GM18873 (cell line): ENCODE measurements at regions not wholly inside any gene's neighbourhood (a gene's known extent, or its start where the extent isn't known, plus 50 kb on each side); places are given as distances from the start of the nearest gene placed in this dataset.

Experiments used
- ATAC-seq: cut with Tn5 transposase; IDR thresholded peaks from one replicate; pipeline ENCODE4 v1.9.1; 2021; ENCODE audit warnings: mild to moderate bottlenecking, moderate library complexity, moderate number of reproducible peaks; ENCODE audit not compliant: unreplicated experiment, low FRiP score

DNA sequence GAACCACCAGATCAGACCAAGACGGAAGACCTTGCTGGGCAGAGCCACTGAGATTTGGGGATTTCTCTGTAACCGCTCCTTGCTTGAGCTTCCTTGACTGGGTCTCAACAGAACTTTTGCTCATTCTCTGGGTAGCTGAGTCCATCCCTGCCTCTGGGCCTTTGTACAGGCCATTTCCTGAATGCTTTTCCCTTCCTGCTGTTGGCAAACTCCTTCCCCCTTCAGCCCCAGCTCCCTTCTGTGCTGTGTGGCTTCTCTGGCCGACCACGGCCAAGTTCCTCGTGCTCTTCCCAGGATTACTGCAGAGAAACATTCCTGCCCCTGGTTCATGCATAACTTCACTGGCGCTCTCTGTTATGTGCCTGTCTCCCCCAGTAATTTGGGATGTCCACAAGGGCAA lies 150.5 kb upstream of the GPR26 start:
- no peak for ATAC-seq

DNA sequence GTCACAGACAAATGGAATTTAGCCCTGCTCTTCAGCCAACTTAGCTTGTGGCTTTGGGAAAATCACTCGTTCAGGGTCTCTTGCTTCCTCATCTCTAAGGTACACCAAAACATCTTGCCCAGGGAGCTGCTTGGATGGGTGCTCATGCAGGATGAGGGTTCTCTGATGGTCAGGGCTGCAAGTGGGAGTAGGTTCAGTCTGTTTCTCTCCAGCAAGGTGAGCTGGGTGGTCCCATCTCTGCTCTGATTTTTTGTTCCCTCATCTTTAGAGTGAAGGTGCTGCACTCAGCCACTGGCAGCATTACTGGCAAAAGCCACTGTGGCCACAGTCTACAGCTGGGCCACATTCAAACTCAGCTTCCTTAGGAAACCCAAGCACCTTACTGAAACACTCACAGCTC lies 149.9 kb upstream of the GPR26 start:
- no peak for ATAC-seq

DNA sequence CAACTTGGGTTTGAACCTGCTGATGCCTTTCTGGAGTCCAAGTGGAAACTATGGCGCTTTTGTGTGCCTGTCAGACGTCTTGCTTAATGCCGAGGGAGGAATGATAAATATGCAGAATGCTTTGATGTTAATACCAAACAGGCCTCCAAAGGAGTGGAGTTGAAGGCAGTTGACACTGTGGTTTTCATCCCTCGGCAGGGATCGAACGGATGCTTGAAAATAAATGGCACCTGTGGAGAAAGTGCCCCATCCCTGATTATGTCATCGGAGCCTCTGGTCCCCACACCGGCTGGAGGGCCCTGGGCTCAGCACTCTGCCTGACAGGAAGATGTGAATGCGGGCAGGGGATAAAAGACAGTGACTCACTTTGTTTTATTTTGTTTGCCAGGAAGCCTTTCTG lies 148.7 kb upstream of the GPR26 start:
- no peak for ATAC-seq

DNA sequence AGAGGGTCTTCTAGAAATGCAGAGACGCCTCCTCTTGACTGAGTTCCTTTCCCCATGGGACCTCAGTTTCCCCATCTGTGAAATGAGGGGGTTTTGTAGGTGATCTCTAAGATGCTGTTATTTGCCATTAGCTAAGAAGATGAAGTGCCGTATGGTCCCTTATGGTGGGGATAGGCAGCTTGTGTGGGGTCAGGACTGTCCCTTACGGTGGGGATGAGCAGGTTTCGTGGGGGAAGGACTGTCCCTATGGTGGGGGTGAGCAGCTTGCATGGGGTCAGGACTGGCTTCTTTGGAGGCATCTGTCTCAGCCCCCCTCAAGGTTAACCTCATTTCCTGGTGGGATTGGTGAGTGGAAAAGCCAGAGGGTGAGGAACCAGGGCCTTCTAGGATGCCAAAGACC lies 148.3 kb upstream of the GPR26 start:
- ATAC-seq, result no peak

DNA sequence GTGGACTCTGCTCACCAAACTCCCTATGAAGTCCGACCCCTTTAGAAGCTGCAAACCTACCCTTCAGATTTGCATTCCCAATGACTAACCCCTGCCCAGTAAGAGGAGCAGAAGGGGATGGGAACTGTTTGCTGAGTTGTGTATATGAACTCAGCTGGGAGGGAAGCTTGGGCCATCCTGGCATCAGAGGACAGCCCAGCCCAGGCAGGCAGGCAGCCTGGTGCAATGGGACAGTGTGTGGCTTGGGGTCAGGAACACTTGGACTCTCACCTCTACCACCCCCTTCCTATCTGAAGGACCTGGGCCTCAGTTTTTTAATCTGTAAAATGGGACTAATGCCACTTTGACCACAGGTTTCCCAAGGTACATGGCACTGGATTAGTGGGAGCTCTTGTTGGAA lies 147.4 kb upstream of the GPR26 start:
- ATAC-seq, result no peak

GRCh38 chr10:123519861-123520260 lies 146.3 kb upstream of the GPR26 start:
- no peak for ATAC-seq

- ATAC-seq, result no peak
Measured at GRCh38 chr10:123521076-123521475, 145.1 kb upstream of the GPR26 start.

DNA sequence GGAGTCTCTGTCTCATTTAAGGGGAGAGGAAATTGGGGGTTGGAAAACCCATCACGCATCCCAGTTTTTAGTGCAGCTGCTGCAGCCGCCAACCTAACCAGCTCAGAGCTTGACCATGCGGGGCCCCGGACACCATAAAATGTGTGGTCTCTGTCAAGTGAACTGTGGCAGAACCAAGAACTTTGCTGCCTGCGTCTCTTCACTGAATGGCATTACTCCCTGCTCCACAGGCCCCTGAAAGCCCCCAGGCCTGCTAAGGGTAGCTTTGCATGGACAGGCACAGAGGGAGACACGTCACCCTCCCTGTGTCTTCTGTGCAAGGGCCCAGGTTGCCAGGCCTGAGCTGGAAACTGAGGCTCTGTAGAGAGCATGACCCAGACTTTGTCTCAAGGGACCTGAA lies 144.6 kb upstream of the GPR26 start:
- no peak for ATAC-seq

GRCh38 chr10:123522702-123523312 lies 143.3 kb upstream of the GPR26 start:
- ATAC-seq, result no peak

DNA sequence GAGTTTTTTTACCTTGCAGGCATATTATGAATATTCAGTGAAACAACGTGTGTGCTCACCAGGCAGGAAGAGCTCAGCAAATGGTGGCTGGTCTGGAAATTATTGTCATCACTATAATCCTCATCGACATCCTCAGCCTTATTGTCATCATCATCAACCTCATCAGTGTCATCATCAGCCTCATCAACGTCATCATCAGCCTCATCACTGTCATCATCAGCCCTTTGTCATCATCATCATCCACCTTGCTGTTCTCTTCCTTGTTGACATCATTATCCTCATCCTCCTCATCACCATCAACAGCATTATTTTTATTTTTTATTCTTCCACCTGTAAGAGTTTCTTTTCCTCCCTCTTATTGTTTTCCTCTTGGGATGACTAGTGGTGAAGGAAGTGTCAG lies 142.3 kb upstream of the GPR26 start:
- ATAC-seq, result no peak

DNA sequence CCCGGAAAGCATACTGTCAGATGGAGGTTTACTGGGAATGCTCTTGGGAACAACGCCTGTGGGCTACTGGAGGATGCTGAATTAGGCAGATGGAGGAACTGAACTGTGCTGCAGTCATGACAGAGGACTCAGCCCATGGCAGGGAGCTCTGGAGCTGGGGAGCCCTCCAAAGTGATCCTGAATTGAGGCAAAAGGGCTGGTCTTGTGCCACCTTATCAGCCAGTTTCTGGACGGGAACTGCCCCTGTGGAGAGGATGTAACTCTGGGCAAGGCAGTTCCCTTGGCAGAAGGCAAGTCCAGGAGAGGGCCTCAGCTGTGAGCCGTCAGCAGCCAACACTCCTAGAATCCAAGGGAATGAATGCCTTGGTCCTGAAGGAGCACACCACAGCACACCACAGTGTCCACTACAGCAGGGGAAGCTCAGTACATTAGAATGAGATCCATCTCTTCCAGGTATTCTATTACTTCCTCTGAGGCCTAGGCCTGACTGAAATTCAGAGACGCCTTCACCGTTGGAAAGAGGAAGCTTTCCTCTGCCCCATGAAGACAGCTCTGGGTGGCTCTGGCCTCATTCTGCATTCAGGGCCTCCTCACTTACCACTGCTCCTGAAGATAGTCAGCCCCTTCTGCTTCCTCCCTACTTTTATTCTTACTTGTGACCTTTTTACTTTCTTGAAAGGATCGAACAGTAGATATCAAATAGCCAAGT lies 139.6 kb upstream of the GPR26 start:
- ATAC-seq, result no peak

- ATAC-seq, result no peak
Measured at GRCh38 chr10:123527151-123527550, 139.0 kb upstream of the GPR26 start.

DNA sequence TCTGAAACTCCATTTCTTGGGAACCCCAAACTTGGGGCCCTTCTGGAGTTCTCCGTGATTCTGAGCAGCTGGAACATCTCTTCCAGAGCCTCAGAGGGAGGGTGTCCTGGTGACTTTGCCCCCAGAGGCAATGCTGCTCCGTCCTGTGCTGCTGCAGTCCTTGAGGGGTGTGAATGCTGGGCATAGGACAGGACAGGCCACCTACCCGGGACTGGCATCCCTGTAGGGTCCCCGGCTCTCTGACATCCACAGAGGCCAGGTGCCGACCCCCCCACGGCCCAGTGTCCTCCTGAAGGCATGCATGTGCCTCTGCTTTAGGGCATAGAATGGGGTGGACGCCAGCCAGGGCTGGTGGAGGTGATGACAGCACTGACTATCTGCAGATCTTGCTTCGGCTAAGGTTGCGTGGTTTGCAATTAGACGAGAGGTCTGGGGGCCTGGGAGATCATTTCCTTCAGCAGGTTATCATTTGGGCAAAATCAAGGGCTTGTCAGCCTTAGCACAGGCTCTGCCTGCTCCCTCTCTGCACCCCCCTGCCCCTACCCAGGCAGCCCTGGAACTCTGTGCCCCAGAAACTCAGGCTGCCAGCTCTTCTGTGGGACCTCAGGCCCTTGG lies 136.9 kb upstream of the GPR26 start:
- no peak for ATAC-seq

GRCh38 chr10:123530166-123530870 lies 135.8 kb upstream of the GPR26 start:
- ATAC-seq, result no peak

DNA sequence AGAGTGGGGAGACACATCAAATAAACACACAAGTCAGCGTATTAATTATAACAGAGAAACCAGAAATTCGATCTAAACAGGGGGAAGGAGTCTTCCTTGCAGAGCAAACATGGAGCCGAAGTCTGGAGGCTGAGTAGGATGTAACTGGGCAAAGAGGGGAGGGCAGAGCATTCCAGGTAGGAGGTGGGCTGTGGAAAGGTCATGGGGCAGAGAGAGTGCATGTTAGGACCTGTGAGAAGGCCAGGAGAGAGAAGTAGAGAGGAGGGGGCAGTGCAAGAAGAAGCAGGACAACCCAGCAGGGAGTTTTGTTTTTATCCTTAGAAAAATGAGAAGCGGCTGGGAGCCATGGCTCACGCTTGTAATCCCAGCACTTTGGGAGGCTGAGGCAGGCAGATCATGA lies 130.8 kb upstream of the GPR26 start:
- ATAC-seq, result no peak

DNA sequence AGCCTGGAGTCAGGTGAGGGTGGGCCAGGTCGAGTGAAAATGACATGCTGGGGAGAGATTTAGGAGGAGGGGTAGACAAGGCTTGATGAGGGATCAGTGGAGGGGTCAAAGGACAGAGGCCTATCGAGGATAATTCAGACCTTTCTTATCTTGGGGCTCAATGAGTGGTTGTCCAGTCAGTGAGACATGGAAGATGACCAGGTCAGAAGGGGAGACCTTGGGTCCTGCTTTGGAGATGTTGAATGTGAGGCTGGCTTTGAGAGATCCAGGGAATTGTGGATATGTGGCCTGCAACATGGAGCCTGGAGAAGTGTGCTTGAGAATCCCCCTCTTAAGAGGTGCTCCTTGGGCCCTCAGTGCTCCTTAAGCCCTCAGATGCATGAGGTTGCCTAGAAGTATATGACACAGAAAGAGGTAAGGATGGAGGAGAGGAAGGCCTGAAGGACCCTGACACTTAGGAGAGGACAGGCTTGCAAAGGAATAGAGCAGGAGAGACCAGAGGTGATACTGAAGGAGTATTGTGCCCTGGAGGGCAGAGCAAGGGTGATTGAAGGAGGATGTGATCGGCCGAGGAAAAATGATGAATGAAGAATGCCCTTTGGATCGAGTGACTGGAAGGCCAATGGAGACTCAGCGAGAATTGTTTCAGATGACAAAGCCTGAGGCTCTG lies 129.8 kb upstream of the GPR26 start:
- no peak for ATAC-seq

DNA sequence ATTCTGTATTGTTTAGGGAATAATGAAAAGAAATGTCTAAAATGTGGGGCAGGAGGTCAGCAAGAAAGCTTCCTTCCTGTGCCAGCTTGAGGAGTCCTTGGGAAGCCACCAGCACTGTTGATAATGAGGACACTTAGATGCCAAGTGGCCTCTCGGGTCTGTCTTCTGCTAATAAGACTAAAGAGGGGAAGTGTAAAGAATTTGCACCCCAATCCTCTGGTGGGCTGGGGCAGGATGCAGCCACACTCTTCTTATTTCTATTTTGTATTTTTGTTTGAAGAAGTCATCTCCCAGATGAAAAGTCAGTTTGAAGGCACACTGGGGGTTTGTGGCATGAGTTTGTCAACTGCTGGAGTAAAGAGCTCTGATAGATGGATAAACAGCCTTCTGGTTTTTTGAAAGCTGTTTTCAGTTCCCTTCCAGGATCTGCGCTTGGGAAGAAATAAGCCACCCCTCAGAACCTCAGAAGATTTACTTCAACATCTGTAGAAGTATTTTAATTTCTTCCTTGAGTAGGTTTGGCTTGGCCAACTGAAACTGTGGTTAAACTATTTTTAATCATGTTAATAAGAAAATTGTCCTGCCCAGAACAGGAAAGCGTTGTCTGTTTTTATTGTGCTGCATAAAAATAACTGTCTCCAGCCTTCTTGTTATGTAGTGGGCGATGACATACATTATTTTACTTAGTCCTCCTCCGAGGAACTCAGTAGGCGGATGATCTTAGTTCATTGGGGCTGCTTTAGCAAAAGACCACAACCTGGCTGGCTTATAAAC lies 128.8 kb upstream of the GPR26 start:
- no peak for ATAC-seq

DNA sequence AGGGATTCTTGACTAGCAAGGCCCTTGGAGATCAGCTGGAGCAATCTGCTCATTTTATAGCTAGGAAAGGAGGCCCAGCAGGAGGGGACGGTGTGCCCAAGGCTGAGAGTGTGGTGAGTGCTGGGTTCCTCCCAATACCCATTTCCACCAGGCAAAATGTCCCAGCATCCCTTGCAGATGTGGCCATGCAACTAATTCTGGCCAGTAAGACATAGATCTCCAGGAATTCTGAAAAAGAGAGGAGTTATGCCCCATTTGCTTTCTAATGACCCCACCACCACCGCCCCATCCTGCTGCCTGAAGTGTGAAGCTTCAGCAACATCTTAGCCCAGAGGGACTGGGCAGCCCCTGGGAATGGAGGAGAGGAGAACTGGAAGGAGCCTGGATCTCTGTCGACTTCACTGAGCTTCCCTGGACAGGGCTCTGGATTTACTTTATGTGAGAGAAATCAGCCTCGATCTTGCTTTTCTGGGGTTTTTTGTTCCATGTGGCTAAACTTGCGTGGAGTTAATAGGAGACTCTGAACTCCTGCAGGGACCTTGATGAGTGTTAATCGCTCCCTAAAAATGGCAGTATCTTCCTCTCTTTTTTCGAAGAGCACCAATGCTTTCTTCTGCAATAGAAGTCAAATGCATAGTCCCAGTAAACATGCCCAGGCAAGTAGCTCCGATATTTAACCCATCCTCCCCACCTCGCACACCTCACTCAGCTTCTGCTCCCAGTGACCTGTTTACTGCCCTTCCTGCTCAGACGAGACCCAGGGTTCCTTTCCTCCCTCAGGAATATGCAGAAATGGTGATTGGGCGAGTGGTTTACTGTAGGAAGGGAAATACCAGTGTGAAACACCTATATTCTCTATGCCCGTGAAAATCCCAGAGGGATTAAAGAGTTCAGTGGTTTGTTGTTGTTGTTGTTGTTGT lies 127.5 kb upstream of the GPR26 start:
- no peak for ATAC-seq

- no peak for ATAC-seq
Measured at GRCh38 chr10:123544986-123545385, 121.2 kb upstream of the GPR26 start.
